Erythroblast (primary cell): ENCODE measurements at regions not wholly inside any gene's neighbourhood (a gene's known extent, or its start where the extent isn't known, plus 50 kb on each side); places are given as distances from the start of the nearest gene placed in this dataset.

Experiments used
- GATA1 ChIP-seq: IDR thresholded peaks from 2 replicates; pipeline ENCODE4 v1.6.1; 2011; ENCODE audit warnings: low read depth, mild to moderate bottlenecking, control low read depth, low read length, moderate library complexity
- POLR2A ChIP-seq: IDR thresholded peaks from 2 replicates; pipeline ENCODE4 v1.6.1; 2011; ENCODE audit warnings: mild to moderate bottlenecking, low read length

- TF ChIP-seq POLR2A, result no peak
- TF ChIP-seq GATA1, result no peak
Observed at GRCh38 chr22:48744283-48744641, 1083.4 kb downstream of the BRD1 start.
